A673 (cell line): ENCODE measurements at regions not wholly inside any gene's neighbourhood (a gene's known extent, or its start where the extent isn't known, plus 50 kb on each side); places are given as distances from the start of the nearest gene placed in this dataset.

Experiments used
- BruUV-seq: library from RNA; stranded (reverse); fragments of 400-500 nt; replicated peaks from 2 replicates; lab custom pipeline; 2021; lab: Mats Ljungman, UMichigan
- CTCF ChIA-PET: fragments of 300-600 bp; sonication (Branson Sonifier 250); formaldehyde crosslinking; loops from one replicate; lab custom pipeline; 2022; ENCODE audit warnings: antibody characterized with exemption; lab: Charles Lee
- POLR2A ChIA-PET: fragments of 300-600 bp; sonication (Branson Sonifier 250); formaldehyde crosslinking; loops from one replicate; lab custom pipeline; 2022; ENCODE audit warnings: antibody characterized with exemption; ENCODE audit not compliant: low non-redundant PET; lab: Charles Lee
- DNase-seq: peaks from one replicate; pipeline ENCODE4 v3.0.0-alpha.2; 2015; ENCODE audit warnings: low spot score
- H3K27ac ChIP-seq: fragments of 200-600 bp; sonication (generic); 2 replicates; pipeline ENCODE4 v1.5.1; 2016; ENCODE audit warnings: mixed run types, low read depth, mild to moderate bottlenecking, mixed read lengths, antibody characterized with exemption, low read length; ENCODE audit not compliant: poor library complexity, severe bottlenecking
- H3K27me3 ChIP-seq: fragments of 200-600 bp; sonication (generic); replicated peaks from 2 replicates; pipeline ENCODE4 v1.6.1; 2017; ENCODE audit warnings: mixed run types, low read depth, mild to moderate bottlenecking, mixed read lengths, antibody characterized with exemption, low read length; ENCODE audit not compliant: insufficient read depth, poor library complexity
- H3K36me3 ChIP-seq: fragments of 200-600 bp; sonication (generic); 2 replicates; pipeline ENCODE4 v1.6.1; 2016; ENCODE audit warnings: mixed run types, mild to moderate bottlenecking, mixed read lengths, antibody characterized with exemption, low read length; ENCODE audit not compliant: insufficient read depth, poor library complexity, severe bottlenecking
- H3K4me1 ChIP-seq: fragments of 200-600 bp; sonication (generic); 2 replicates; pipeline ENCODE4 v1.6.1; 2017; ENCODE audit warnings: mixed run types, mild to moderate bottlenecking, mixed read lengths, antibody characterized with exemption, low read length; ENCODE audit not compliant: insufficient read depth, poor library complexity, severe bottlenecking
- H3K4me3 ChIP-seq: fragments of 200-600 bp; sonication (generic); 2 replicates; pipeline ENCODE4 v1.5.1; 2016; ENCODE audit warnings: low read depth, mixed run types, mild to moderate bottlenecking, mixed read lengths, low read length; ENCODE audit not compliant: poor library complexity, severe bottlenecking
- H3K9me3 ChIP-seq: fragments of 200-600 bp; sonication (generic); 2 replicates; pipeline ENCODE4 v1.6.1; 2016; ENCODE audit warnings: mixed run types, low read depth, mild to moderate bottlenecking, mixed read lengths, antibody characterized with exemption, low read length; ENCODE audit not compliant: poor library complexity, severe bottlenecking
- EZH2 ChIP-seq: fragments of 200-600 bp; sonication (generic); IDR thresholded peaks from 2 replicates; pipeline ENCODE4 v1.6.1; 2017; ENCODE audit warnings: borderline replicate concordance, low read depth, mild to moderate bottlenecking, mixed read lengths, antibody characterized with exemption, low read length; ENCODE audit not compliant: poor library complexity, severe bottlenecking
- intact Hi-C: fragments of 100-400 bp; cut with micrococcal nuclease; formaldehyde crosslinking; loops from one replicate; pipeline ENCODE4 v1.10.0; 2022; ENCODE audit not compliant: unreplicated experiment
- TF ChIP-seq, protein P1 (sequence below): fragments of 300-800, 200-600 bp; sonication (generic); conservative IDR thresholded peaks from 2 replicates; pipeline ENCODE4 v1.5.1; 2017; ENCODE audit warnings: low read depth, mild to moderate bottlenecking, antibody characterized with exemption, low read length, moderate library complexity, mixed read lengths

DNA sequence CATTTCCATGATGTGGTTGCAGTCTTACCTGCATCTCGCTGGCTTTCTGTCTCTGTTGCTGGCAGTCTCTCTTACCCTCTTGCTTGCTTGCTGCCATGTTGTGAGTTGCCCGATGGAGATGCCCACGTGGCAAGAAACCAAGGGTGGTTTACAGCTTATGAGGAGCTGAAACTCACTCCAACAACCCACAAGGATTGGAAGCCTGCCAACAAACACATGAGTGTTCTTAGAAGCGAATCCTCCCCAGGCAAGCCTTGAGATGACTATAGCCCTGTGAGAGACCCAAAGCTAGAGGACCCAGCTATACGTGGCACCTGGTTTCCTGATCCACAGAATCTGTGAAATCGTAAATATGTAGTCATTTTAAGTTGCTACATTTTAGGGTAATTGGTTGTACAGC lies 490.9 kb upstream of the ADAMTS9 start:
- no peak for DNase-seq
- Histone ChIP-seq H3K4me3 (no peak overlapping the region), H3K36me3 (no peaks in the 10 kb centered on the region), H3K27ac (no peak overlapping the region), H3K27me3 (no peaks in the 10 kb centered on the region), H3K9me3 (no peaks in the 10 kb centered on the region), H3K4me1 (no peaks in the 10 kb centered on the region)
- CTCF ChIA-PET, result no interaction called here
- POLR2A ChIA-PET, result interaction anchor here (0.7 kb wide), 1 partner anchor 30 kb away, joined by 3 read pairs; no protein-coding TSS in a partner anchor
- intact Hi-C loops, result no loop called here
- no TSS peak for BruUV-seq
- TF ChIP-seq, protein P1, sequence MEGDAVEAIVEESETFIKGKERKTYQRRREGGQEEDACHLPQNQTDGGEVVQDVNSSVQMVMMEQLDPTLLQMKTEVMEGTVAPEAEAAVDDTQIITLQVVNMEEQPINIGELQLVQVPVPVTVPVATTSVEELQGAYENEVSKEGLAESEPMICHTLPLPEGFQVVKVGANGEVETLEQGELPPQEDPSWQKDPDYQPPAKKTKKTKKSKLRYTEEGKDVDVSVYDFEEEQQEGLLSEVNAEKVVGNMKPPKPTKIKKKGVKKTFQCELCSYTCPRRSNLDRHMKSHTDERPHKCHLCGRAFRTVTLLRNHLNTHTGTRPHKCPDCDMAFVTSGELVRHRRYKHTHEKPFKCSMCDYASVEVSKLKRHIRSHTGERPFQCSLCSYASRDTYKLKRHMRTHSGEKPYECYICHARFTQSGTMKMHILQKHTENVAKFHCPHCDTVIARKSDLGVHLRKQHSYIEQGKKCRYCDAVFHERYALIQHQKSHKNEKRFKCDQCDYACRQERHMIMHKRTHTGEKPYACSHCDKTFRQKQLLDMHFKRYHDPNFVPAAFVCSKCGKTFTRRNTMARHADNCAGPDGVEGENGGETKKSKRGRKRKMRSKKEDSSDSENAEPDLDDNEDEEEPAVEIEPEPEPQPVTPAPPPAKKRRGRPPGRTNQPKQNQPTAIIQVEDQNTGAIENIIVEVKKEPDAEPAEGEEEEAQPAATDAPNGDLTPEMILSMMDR, result no peak
- no peak for TF ChIP-seq EZH2

- TF ChIP-seq, protein P1, result no peak
- TF ChIP-seq EZH2, result no peak
- Histone ChIP-seq H3K36me3 (no peaks in the 10 kb centered on the region), H3K27ac (no peak overlapping the region), H3K27me3 (no peaks in the 10 kb centered on the region), H3K9me3 (no peaks in the 10 kb centered on the region), H3K4me1 (no peaks in the 10 kb centered on the region), H3K4me3 (no peak overlapping the region)
- POLR2A ChIA-PET, result no interaction called here
- intact Hi-C loops, result no loop called here
- DNase-seq, result no peak
- BruUV-seq, result no TSS peak
- CTCF ChIA-PET, result no interaction called here
These were observed 490.2 kb upstream of the ADAMTS9 start for GRCh38 chr3:65177960-65178376.

- no peak for DNase-seq
- TF ChIP-seq EZH2, result no peak
- TF ChIP-seq, protein P1, result no peak
- no peaks in the 10 kb centered on the region for H3K27me3 ChIP-seq
- ChIA-PET POLR2A (no interaction called here), CTCF (no interaction called here)
- intact Hi-C loops, result no loop called here
- H3K4me1 ChIP-seq, result no peaks in the 10 kb centered on the region
- H3K36me3 ChIP-seq, result no peaks in the 10 kb centered on the region
- H3K27ac ChIP-seq, result no peak overlapping the region
- no peaks in the 10 kb centered on the region for H3K9me3 ChIP-seq
- BruUV-seq, result no TSS peak
- no peak overlapping the region for H3K4me3 ChIP-seq
These were observed 486.9 kb upstream of the ADAMTS9 start for GRCh38 chr3:65174713-65175112.
